Breast epithelium (tissue), 4 donors: ENCODE measurements at regions not wholly inside any gene's neighbourhood (a gene's known extent, or its start where the extent isn't known, plus 50 kb on each side); places are given as distances from the start of the nearest gene placed in this dataset.

ENCODE experiments used
- DNase-seq, 2 donors: peaks; one replicate each; pipeline ENCODE4 v3.0.0-alpha.2; 2019; ENCODE audit warnings: low spot score in 2 of 2
- H3K27ac ChIP-seq, 2 donors: fragments of 200-600 bp; sonication (generic) in 1 of 2; one replicate each; pipeline ENCODE4 v1.5.1; 2016 to 2019; ENCODE audit warnings: mild to moderate bottlenecking in 1 of 2
- H3K27me3 ChIP-seq, 2 donors: fragments of 200-600 bp; sonication (generic) in 1 of 2; one replicate each; pipeline versions ENCODE4 v1.5.1 to v1.6.0; 2017 to 2019; ENCODE audit warnings: control low read depth in 1 of 2, mild to moderate bottlenecking in 1 of 2
- H3K36me3 ChIP-seq: fragments of 200-600 bp; one replicate; pipeline ENCODE4 v1.5.1; 2019
- H3K4me1 ChIP-seq, 2 donors: fragments of 200-600 bp; sonication (generic); one replicate each; pipeline ENCODE4 v1.5.1; 2016 to 2019; ENCODE audit warnings: control low read depth in 1 of 2
- H3K4me3 ChIP-seq, 3 donors: fragments of 200-600 bp; sonication (generic); 1 replicate in 2 of 3; 2 replicates in 1 of 3; pipeline ENCODE4 v1.5.1; 2016 to 2019; ENCODE audit warnings: mild to moderate bottlenecking in 3 of 3, moderate library complexity in 2 of 3
- H3K9me3 ChIP-seq, 2 donors: fragments of 200-600 bp; sonication (generic) in 1 of 2; one replicate each; pipeline ENCODE4 v1.5.1; 2016 to 2019; ENCODE audit warnings: control low read depth in 1 of 2
- CTCF ChIP-seq, 3 donors: fragments of 450-650 bp; IDR thresholded peaks; one replicate each; pipeline ENCODE4 v1.5.1; 2016 to 2017; ENCODE audit warnings: antibody characterized with exemption in 3 of 3, mild to moderate bottlenecking in 3 of 3, moderate library complexity in 3 of 3
- POLR2A ChIP-seq: fragments of 450-650 bp; IDR thresholded peaks from one replicate; pipeline ENCODE4 v1.6.1; 2016; ENCODE audit warnings: antibody characterized with exemption, mild to moderate bottlenecking, moderate library complexity
- POLR2AphosphoS5 ChIP-seq, 3 donors: sonication (generic); formaldehyde crosslinking; IDR thresholded peaks; one replicate each; pipeline ENCODE4 v1.6.1; 2017; ENCODE audit warnings: antibody characterized with exemption in 3 of 3
- intact Hi-C: fragments of 100-400 bp; cut with DNase I; formaldehyde crosslinking; loops from one replicate; pipeline ENCODE4 v1.15.1; 2023; ENCODE audit warnings: low total_unique reads

GRCh38 chr6:168860341-168860740 is 393.3 kb downstream of the THBS2 start:
- no peak for DNase-seq
- Histone ChIP-seq H3K9me3 (no peaks in the 10 kb centered on the region), H3K4me1 (no peaks in the 10 kb centered on the region), H3K4me3 (no peak overlapping the region), H3K27me3 (no peaks in the 10 kb centered on the region), H3K36me3 (no peaks in the 10 kb centered on the region), H3K27ac (no peak overlapping the region)
- intact Hi-C loops: no loop called here
- TF ChIP-seq CTCF (IDR thresholded peaks at IDR 0.05): no peak
- TF ChIP-seq POLR2AphosphoS5 (IDR thresholded peaks at IDR 0.05): no peak
- TF ChIP-seq POLR2A: no peak

- TF ChIP-seq POLR2A: no peak
- no peak for TF ChIP-seq POLR2AphosphoS5 (IDR thresholded peaks at IDR 0.05)
- TF ChIP-seq CTCF (IDR thresholded peaks at IDR 0.05): no peak
- Histone ChIP-seq H3K27me3 (no peaks in the 10 kb centered on the region), H3K27ac (no peak overlapping the region), H3K4me1 (no peaks in the 10 kb centered on the region), H3K36me3 (no peaks in the 10 kb centered on the region), H3K9me3 (no peaks in the 10 kb centered on the region), H3K4me3 (no peak overlapping the region)
- intact Hi-C loops: no loop called here
- DNase-seq: no peak
These were observed 394.7 kb downstream of the THBS2 start for GRCh38 chr6:168858926-168859325.

- Histone ChIP-seq H3K27me3 (no peaks in the 10 kb centered on the region), H3K4me1 (no peaks in the 10 kb centered on the region), H3K4me3 (no peak overlapping the region), H3K36me3 (no peaks in the 10 kb centered on the region), H3K27ac (no peak overlapping the region), H3K9me3 (no peaks in the 10 kb centered on the region)
- no peak for DNase-seq
- intact Hi-C loops: no loop called here
- TF ChIP-seq CTCF (IDR thresholded peaks at IDR 0.05) (no peak), POLR2AphosphoS5 (IDR thresholded peaks at IDR 0.05) (no peak), POLR2A (no peak)
These were observed 396.7 kb downstream of the THBS2 start for GRCh38 chr6:168856914-168857313.

- H3K27me3 ChIP-seq: no peaks in the 10 kb centered on the region
These were observed 401.2 kb downstream of the THBS2 start for GRCh38 chr6:168852376-168852884.

More at GRCh38 chr6:168852376-168852884, 401.2 kb downstream of the THBS2 start:
- Histone ChIP-seq H3K9me3 (no peaks in the 10 kb centered on the region), H3K4me1 (no peaks in the 10 kb centered on the region), H3K36me3 (no peaks in the 10 kb centered on the region), H3K4me3 (peak overlapping the region; percentile 21 to 57 (median 22)), H3K27ac (peak overlapping the region in 1 of 2 donors; percentile 20)
- no peak for DNase-seq
- no peak for TF ChIP-seq CTCF (IDR thresholded peaks at IDR 0.05)
- TF ChIP-seq POLR2AphosphoS5 (IDR thresholded peaks at IDR 0.05): no peak
- no peak for TF ChIP-seq POLR2A
- intact Hi-C loops: no loop called here
